ENCODE measurements at regions not wholly inside any gene's neighbourhood (a gene's known extent, or its start where the extent isn't known, plus 50 kb on each side); places are given as distances from the start of the nearest gene placed in this dataset.

GRCh38 chr1:55420026-55420425 lies 204.9 kb upstream of the USP24 start:
- no peak for DNase-seq

GRCh38 chr1:55418208-55419000 lies 203.2 kb upstream of the USP24 start:
- DNase-seq = no peak

GRCh38 chr1:55416164-55416842 lies 201.1 kb upstream of the USP24 start:
- DNase-seq = no peak

GRCh38 chr1:55413286-55413685 lies 198.1 kb upstream of the USP24 start:
- DNase-seq = no peak

- no peak for DNase-seq
Measured at GRCh38 chr1:55412060-55412459, 196.9 kb upstream of the USP24 start.

- no peak for DNase-seq
Measured at GRCh38 chr1:55402671-55403464, 187.7 kb upstream of the USP24 start.

- DNase-seq = no peak
Measured at GRCh38 chr1:55402142-55402541, 187.0 kb upstream of the USP24 start.

GRCh38 chr1:55400508-55400907 lies 185.3 kb upstream of the USP24 start:
- no peak for DNase-seq

GRCh38 chr1:55399346-55399745 lies 184.2 kb upstream of the USP24 start:
- DNase-seq = no peak

GRCh38 chr1:55396381-55396891 lies 181.3 kb upstream of the USP24 start:
- no peak for DNase-seq

GRCh38 chr1:55388960-55389359 lies 173.8 kb upstream of the USP24 start:
- no peak for DNase-seq

GRCh38 chr1:55387145-55387544 lies 172.0 kb upstream of the USP24 start:
- no peak for DNase-seq

- no peak for DNase-seq
Measured at GRCh38 chr1:55386456-55386855, 171.3 kb upstream of the USP24 start.

GRCh38 chr1:55385402-55386018 lies 170.3 kb upstream of the USP24 start:
- DNase-seq = no peak

GRCh38 chr1:55384637-55385036 lies 169.5 kb upstream of the USP24 start:
- DNase-seq = no peak

GRCh38 chr1:55382806-55383305 lies 167.7 kb upstream of the USP24 start:
- DNase-seq = no peak

GRCh38 chr1:55381983-55382382 lies 166.8 kb upstream of the USP24 start:
- DNase-seq = no peak

GRCh38 chr1:55381491-55381890 lies 166.3 kb upstream of the USP24 start:
- no peak for DNase-seq

GRCh38 chr1:55380355-55380970 lies 165.3 kb upstream of the USP24 start:
- DNase-seq = no peak

GRCh38 chr1:55378582-55378981 lies 163.4 kb upstream of the USP24 start:
- DNase-seq = no peak

- DNase-seq = no peak
Measured at GRCh38 chr1:55376897-55377296, 161.7 kb upstream of the USP24 start.

GRCh38 chr1:55375617-55376258 lies 160.6 kb upstream of the USP24 start:
- DNase-seq = peak; percentile 43
